Loucy (cell line): ENCODE measurements at regions not wholly inside any gene's neighbourhood (a gene's known extent, or its start where the extent isn't known, plus 50 kb on each side); places are given as distances from the start of the nearest gene placed in this dataset.

ENCODE experiments used
- H2AFZ ChIP-seq: fragments of 200-600 bp; sonication (generic); 2 replicates; pipeline ENCODE4 v1.6.0; 2016; ENCODE audit warnings: antibody characterized with exemption, mild to moderate bottlenecking, low read length, moderate library complexity
- H3F3A ChIP-seq: fragments of 200-600 bp; 2 replicates; pipeline ENCODE4 v1.6.0; 2016; ENCODE audit warnings: antibody characterized with exemption, low read depth, mild to moderate bottlenecking
- H3K27me3 ChIP-seq: fragments of 200-600 bp; sonication (generic); 2 replicates; pipeline ENCODE4 v1.6.1; 2014; ENCODE audit warnings: low read length, mild to moderate bottlenecking; ENCODE audit not compliant: insufficient read depth, poor library complexity, severe bottlenecking
- H3K36me3 ChIP-seq: fragments of 200-600 bp; sonication (generic); 2 replicates; pipeline ENCODE4 v1.6.1; 2016; ENCODE audit warnings: low read length; ENCODE audit not compliant: insufficient read depth
- H3K4me1 ChIP-seq: fragments of 200-600 bp; sonication (generic); 2 replicates; pipeline ENCODE4 v1.5.1; 2014; ENCODE audit warnings: low read length, mild to moderate bottlenecking; ENCODE audit not compliant: insufficient read depth, poor library complexity, severe bottlenecking
- H3K4me2 ChIP-seq: fragments of 200-600 bp; sonication (generic); 2 replicates; pipeline ENCODE4 v1.6.0; 2014; ENCODE audit warnings: antibody characterized with exemption, low read length, low read depth, mild to moderate bottlenecking; ENCODE audit not compliant: poor library complexity, severe bottlenecking
- H3K4me3 ChIP-seq: fragments of 200-600 bp; sonication (generic); 2 replicates; pipeline ENCODE4 v1.5.1; 2014; ENCODE audit warnings: low read length, mild to moderate bottlenecking, mixed read lengths; ENCODE audit not compliant: poor library complexity, severe bottlenecking
- H3K79me2 ChIP-seq: fragments of 200-600 bp; sonication (generic); 2 replicates; pipeline ENCODE4 v1.6.1; 2014; ENCODE audit warnings: low read length; ENCODE audit not compliant: insufficient read depth
- H3K9ac ChIP-seq: fragments of 200-600 bp; sonication (generic); 2 replicates; pipeline ENCODE4 v1.6.0; 2014; ENCODE audit warnings: mild to moderate bottlenecking, low read depth, low read length, moderate library complexity; ENCODE audit not compliant: poor library complexity, severe bottlenecking
- H3K9me2 ChIP-seq: fragments of 200-600 bp; sonication (generic); replicated peaks from 2 replicates; pipeline ENCODE4 v1.6.1; 2016; ENCODE audit warnings: low read depth, low read length, mixed read lengths
- H3K9me3 ChIP-seq: fragments of 200-600 bp; sonication (generic); 2 replicates; pipeline ENCODE4 v1.6.1; 2014; ENCODE audit warnings: mild to moderate bottlenecking, antibody characterized with exemption, low read length, low read depth; ENCODE audit not compliant: insufficient read depth
- H4K20me1 ChIP-seq: fragments of 200-600 bp; sonication (generic); 2 replicates; pipeline ENCODE4 v1.6.0; 2014; ENCODE audit warnings: antibody characterized with exemption, low read length, mild to moderate bottlenecking; ENCODE audit not compliant: insufficient read depth, poor library complexity, severe bottlenecking
- EZH2phosphoT487 ChIP-seq: fragments of 200-600 bp; IDR thresholded peaks from 2 replicates; pipeline ENCODE4 v1.6.1; 2018; ENCODE audit warnings: antibody characterized with exemption, mild to moderate bottlenecking, moderate library complexity, borderline replicate concordance
- TF ChIP-seq, protein P1 (sequence below): fragments of 200-600 bp; sonication (generic); conservative IDR thresholded peaks from 2 replicates; pipeline ENCODE4 v1.5.1; 2014; ENCODE audit warnings: mild to moderate bottlenecking, antibody characterized with exemption, low read length

DNA sequence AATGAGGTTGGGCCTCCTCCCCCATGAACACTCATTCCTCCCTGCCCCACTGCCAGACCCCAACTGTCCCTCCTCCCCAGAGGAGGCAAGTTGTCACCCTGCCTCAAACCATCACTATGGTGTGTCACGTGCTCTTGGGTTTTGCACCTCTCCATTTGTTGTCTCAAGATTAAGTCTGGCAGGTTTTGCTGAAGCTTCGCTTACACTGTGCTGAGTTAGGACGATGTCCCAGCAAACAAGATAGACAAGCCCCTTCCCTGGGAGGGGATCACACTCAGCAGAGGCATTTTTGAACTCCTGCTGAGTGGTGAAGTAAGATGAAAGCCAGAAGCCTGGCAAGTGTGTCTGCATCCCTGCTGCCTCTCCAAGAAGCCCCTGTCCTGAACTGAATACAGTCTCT is 78.3 kb downstream of the CBLN1 start:
- Histone ChIP-seq H3K4me1 (no peaks in the 10 kb centered on the region), H3K79me2 (no peaks in the 10 kb centered on the region), H3K4me3 (no peak overlapping the region), H3K4me2 (no peak overlapping the region), H3K9me2 (no peaks in the 10 kb centered on the region), H3K36me3 (no peaks in the 10 kb centered on the region), H2AFZ (no peak overlapping the region), H3K9ac (no peak overlapping the region), H4K20me1 (no peaks in the 10 kb centered on the region), H3K9me3 (no peaks in the 10 kb centered on the region), H3F3A (no peaks in the 10 kb centered on the region), H3K27me3 (no peaks in the 10 kb centered on the region)
- no peak for TF ChIP-seq EZH2phosphoT487

DNA sequence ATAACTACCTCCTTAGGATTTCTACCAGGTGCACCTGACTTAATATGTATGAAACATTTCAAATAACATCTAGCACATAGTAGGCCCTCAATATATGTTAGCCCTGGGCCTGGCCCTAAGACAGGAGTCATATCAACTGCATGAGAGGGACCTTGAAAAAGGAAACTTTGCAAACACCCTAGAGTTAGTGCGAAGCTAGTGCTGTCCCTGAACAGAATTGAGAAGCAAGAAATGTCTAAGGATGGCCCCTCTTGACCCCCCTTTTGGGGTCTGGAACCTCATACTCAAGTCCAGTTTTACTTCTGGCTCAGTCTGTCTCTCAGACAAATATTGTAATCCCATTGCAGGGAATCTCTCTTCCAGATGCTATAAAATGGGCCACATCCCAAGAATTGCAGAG is 80.5 kb downstream of the CBLN1 start:
- Histone ChIP-seq H3K4me3 (no peak overlapping the region), H3F3A (no peaks in the 10 kb centered on the region), H3K9ac (no peak overlapping the region), H3K9me3 (no peaks in the 10 kb centered on the region), H3K27me3 (no peaks in the 10 kb centered on the region), H3K9me2 (no peaks in the 10 kb centered on the region), H4K20me1 (no peaks in the 10 kb centered on the region), H3K36me3 (no peaks in the 10 kb centered on the region), H3K79me2 (no peaks in the 10 kb centered on the region), H3K4me1 (no peaks in the 10 kb centered on the region), H3K4me2 (no peak overlapping the region), H2AFZ (no peak overlapping the region)
- no peak for TF ChIP-seq EZH2phosphoT487
- TF ChIP-seq, protein P1, sequence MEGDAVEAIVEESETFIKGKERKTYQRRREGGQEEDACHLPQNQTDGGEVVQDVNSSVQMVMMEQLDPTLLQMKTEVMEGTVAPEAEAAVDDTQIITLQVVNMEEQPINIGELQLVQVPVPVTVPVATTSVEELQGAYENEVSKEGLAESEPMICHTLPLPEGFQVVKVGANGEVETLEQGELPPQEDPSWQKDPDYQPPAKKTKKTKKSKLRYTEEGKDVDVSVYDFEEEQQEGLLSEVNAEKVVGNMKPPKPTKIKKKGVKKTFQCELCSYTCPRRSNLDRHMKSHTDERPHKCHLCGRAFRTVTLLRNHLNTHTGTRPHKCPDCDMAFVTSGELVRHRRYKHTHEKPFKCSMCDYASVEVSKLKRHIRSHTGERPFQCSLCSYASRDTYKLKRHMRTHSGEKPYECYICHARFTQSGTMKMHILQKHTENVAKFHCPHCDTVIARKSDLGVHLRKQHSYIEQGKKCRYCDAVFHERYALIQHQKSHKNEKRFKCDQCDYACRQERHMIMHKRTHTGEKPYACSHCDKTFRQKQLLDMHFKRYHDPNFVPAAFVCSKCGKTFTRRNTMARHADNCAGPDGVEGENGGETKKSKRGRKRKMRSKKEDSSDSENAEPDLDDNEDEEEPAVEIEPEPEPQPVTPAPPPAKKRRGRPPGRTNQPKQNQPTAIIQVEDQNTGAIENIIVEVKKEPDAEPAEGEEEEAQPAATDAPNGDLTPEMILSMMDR = no peak

DNA sequence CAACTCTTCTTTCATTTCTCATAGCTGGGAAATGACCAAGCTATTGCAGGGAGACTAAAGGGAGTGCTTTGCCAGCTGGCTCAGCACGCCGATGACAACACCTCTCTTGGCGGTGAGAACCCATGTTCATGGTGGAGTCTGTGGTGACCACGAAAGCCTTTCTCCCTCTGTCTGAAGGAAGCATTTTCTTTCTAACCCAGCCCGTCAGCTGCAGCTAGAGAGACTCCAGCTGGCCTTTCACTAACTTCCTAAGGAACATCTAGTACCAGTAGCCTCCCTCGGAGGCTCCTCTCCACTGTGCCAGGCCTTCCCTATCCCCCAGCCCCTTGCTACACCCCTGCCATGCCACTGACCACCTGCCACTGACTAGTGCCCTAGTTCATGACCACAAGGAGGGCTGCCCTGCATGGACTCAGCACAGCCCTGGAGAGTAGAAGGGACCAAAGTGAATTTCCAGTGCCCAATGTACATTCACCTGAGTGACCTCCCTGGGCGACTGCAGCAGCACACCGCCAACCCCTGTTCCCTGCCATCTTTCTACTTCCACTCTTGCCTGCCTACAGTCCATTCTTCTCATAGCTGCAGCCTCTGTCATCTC is 81.3 kb downstream of the CBLN1 start:
- H3K27me3 ChIP-seq = no peaks in the 10 kb centered on the region

DNA sequence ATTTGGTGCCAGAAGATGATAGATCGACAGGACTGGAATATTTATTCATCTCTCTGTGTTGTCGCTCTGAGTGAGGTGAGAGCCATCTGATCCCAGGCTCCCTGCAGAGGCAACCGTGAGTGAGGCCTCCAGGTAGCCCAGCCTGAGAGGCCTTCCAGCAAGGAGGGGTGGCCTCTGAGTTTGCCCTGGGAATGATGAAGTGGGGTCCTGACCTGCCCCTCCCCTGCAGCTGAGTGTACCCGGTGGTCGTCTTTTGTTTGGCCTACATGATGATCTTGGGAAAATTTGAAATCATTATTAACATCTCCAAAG is 86.4 kb downstream of the CBLN1 start:
- Histone ChIP-seq H2AFZ (no peak overlapping the region), H3K4me2 (no peak overlapping the region), H3F3A (no peaks in the 10 kb centered on the region), H3K9me3 (no peaks in the 10 kb centered on the region; the same call in 1 of the 2 replicates), H3K36me3 (no peaks in the 10 kb centered on the region), H3K4me1 (no peaks in the 10 kb centered on the region), H4K20me1 (no peaks in the 10 kb centered on the region), H3K9me2 (no peaks in the 10 kb centered on the region), H3K9ac (no peak overlapping the region), H3K27me3 (no peaks in the 10 kb centered on the region), H3K4me3 (no peak overlapping the region), H3K79me2 (no peaks in the 10 kb centered on the region)
- no peak for TF ChIP-seq EZH2phosphoT487
- TF ChIP-seq, protein P1 = no peak

More for the DNA sequence above, 81.3 kb downstream of the CBLN1 start:
- Histone ChIP-seq H3K4me1 (no peaks in the 10 kb centered on the region), H3K4me2 (no peak overlapping the region), H3F3A (no peaks in the 10 kb centered on the region), H3K4me3 (no peak overlapping the region), H3K79me2 (no peaks in the 10 kb centered on the region), H3K9ac (no peak overlapping the region), H3K9me3 (no peaks in the 10 kb centered on the region), H4K20me1 (no peaks in the 10 kb centered on the region), H3K36me3 (no peaks in the 10 kb centered on the region), H2AFZ (no peak overlapping the region), H3K9me2 (no peaks in the 10 kb centered on the region)
- no peak for TF ChIP-seq EZH2phosphoT487
- TF ChIP-seq, protein P1 = no peak
